Coronary artery (tissue), 2 donors: ENCODE measurements at regions not wholly inside any gene's neighbourhood (a gene's known extent, or its start where the extent isn't known, plus 50 kb on each side); places are given as distances from the start of the nearest gene placed in this dataset.
"Not testable (repeated sequence)": the region's sequence is repeated elsewhere in the genome, so short reads cannot be mapped to it uniquely, and the experiment has no call there.

Experiments
- DNase-seq: peaks from one replicate; pipeline ENCODE4 v3.0.0-alpha.2; 2017; ENCODE audit warnings: low spot score
- H3K27ac ChIP-seq, 2 donors: fragments of 200-600 bp; sonication (generic); one replicate each; pipeline ENCODE4 v1.5.1; 2016 to 2019
- H3K4me3 ChIP-seq: fragments of 200-600 bp; sonication (generic); 2 replicates; pipeline ENCODE4 v1.5.1; 2016; ENCODE audit warnings: mild to moderate bottlenecking, moderate library complexity
- CTCF ChIP-seq: fragments of 200-600 bp; sonication (generic); IDR thresholded peaks from one replicate; pipeline ENCODE4 v1.5.1; 2019; ENCODE audit warnings: antibody characterized with exemption

GRCh38 chr1:157352216-157352615 lies 200.1 kb downstream of the FCRL5 start:
- Histone ChIP-seq H3K4me3 (no peak overlapping the region), H3K27ac (no peak overlapping the region)
- no peak for DNase-seq
- TF ChIP-seq CTCF = no peak

- H3K27ac ChIP-seq, DNase-seq, H3K4me3 ChIP-seq: not testable (repeated sequence)
Observed at GRCh38 chr1:157351800-157352199, 200.5 kb downstream of the FCRL5 start.

DNA sequence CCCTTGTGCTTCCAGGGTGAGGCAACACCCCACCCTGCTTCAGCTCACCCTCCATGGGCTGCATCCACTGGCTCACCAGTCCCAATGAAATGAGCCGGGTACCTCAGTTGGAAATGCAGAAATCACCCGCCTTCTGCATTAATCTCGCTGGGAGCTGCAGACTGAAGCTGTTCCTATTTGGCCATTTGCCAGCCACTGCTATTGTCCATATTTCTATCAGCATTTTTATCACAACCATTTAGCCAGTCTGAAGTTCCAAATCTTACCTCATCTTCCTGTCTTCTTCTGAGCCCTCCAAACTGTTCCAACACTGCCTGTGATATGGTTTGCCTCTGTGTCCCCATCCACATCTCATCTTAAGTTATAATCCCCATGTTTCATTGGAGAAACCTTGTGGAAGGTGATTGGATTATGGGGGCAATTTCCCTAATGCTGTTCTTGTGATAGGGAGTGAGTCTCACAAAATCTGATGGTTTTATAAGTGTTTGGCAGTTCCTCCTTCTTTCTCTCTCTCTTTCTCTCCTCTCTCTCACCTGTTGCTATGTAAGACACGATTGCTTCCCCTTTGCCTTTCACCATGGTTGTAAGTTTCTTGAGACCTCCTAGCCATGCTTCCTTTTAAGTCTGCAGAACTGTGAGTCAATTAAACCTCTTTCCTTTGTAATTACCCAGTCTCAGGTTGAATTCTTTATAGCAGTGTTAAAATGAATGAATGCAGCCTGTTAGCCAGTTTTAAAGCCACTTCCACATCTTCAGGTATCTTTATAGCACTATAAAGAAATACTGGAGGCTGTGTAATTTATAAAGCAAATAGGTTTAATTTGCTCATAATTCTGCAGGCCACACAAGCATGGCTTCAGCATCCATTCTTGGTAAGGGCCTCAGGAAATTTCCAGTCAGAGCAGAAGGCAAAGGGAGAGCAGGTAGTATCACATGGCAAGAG lies 203.5 kb downstream of the FCRL5 start:
- TF ChIP-seq CTCF = no peak
- Histone ChIP-seq H3K4me3 (no peak overlapping the region), H3K27ac (no peak overlapping the region)
- DNase-seq = no peak

DNA sequence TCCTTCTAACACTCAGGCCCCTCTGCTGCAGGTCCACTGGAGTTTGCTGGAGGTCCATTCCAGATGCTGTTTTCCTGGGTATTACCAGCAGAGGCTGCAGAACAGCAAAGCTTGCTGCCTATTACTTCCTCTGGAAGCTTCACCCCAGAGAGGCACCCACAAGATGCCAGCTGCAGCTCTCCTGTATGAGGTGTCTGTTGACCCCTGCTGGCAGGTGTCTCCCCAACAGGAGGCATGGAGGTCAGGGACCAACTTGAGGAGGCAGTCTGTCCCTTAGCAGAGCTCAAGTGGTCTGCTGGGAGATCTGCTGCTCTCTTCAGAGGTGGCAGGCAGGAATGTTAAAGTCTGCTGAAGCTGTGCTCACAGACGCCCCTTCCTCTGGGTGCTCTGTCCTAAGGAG lies 204.8 kb downstream of the FCRL5 start:
- TF ChIP-seq CTCF = no peak
- no peak for DNase-seq
- Histone ChIP-seq H3K27ac (no peak overlapping the region), H3K4me3 (no peak overlapping the region)

GRCh38 chr1:157337785-157338184 lies 199.6 kb upstream of the ETV3 start:
- not testable (repeated sequence) for H3K4me3 ChIP-seq, H3K27ac ChIP-seq, DNase-seq

GRCh38 chr1:157335056-157335455 lies 196.9 kb upstream of the ETV3 start:
- H3K27ac ChIP-seq = no peak overlapping the region
- no peak for DNase-seq
- no peak overlapping the region for H3K4me3 ChIP-seq
- TF ChIP-seq CTCF = no peak

DNA sequence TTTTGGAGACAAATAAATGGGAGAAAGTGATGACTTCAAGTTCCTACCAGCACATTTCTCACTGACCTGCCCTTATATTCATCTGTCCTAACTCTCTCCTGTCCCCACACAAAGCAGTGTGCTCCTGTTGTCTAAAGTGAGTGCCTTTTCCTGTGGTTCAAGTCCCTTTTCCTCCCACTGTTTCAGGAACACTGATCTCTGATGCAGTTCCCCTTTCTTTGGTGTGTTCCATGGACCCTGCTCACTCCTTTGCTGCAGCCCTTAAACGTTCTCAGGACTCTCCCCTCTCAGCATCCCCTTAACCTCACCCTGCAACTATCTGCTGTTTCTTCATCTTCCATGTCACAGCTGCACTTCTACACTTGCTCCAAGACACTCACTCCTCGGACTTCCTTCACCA lies 195.8 kb upstream of the ETV3 start:
- no peak for DNase-seq

GRCh38 chr1:157330177-157330576 lies 192.0 kb upstream of the ETV3 start:
- not testable (repeated sequence) for H3K4me3 ChIP-seq, DNase-seq, H3K27ac ChIP-seq

More for the DNA sequence above, 195.8 kb upstream of the ETV3 start:
- no peak for TF ChIP-seq CTCF
- Histone ChIP-seq H3K27ac (no peak overlapping the region), H3K4me3 (no peak overlapping the region)

- not testable (repeated sequence) for H3K27ac ChIP-seq, DNase-seq, H3K4me3 ChIP-seq
Observed at GRCh38 chr1:157328120-157328519, 189.9 kb upstream of the ETV3 start.
